HFF-Myc (cell line): ENCODE measurements at regions not wholly inside any gene's neighbourhood (a gene's known extent, or its start where the extent isn't known, plus 50 kb on each side); places are given as distances from the start of the nearest gene placed in this dataset.
"Not testable (repeated sequence)": the region's sequence is repeated elsewhere in the genome, so short reads cannot be mapped to it uniquely, and the experiment has no call there.

Source experiments
- DNase-seq: peaks from one replicate; pipeline ENCODE4 v3.0.0-alpha.2; 2011; ENCODE audit warnings: low read depth; ENCODE audit errors: extremely low read depth
- H3K4me3 ChIP-seq: replicated peaks from 2 replicates; pipeline ENCODE4 v1.5.1; 2011; ENCODE audit warnings: low read depth, mild to moderate bottlenecking, control low read depth, low read length
- TF ChIP-seq, protein P1 (sequence below): IDR thresholded peaks from 2 replicates; pipeline ENCODE4 v1.5.1; 2012; ENCODE audit warnings: mild to moderate bottlenecking, low read depth, low read length, control low read depth; ENCODE audit errors: missing control alignments

DNA sequence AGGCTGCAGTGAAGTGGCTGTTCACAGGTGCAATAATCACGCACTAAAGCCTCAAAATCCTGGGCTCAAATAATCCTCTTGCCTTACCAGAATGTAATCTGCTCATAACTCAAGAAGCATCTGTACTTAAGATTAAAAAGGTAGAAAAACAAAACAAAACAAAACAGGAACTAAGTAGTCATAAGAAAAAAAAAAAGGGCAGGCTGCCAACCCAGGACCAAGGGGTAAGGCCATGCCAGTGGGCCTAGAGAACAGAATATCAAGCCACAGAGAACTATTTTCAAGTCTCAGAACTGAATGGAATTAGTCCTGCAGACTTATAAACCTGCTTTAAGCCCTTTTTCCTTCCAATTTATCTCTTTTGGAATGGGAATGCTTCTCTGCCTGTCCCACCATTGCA lies 64.8 kb upstream of the TBC1D3K start:
- no peak for DNase-seq

DNA sequence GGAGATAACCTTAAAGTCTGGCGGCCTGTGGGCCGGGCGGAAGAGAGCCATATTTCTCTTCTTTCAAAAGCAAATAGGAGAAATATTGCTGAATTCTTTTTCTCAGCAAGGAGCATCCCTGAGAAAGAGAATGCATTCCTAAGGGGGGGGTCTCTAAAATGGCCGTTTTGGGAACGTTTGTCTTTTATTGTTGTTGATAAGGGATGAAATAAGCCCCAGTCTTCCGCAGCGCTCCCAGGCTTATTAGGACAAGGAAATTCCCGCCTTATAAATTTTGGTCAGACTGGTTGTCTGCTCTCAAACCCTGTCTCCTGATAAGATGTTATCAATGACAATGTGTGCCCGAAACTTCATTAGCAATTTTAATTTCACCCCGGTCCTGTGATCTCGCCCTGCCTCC lies 65.8 kb upstream of the TBC1D3K start:
- H3K4me3 ChIP-seq, DNase-seq: not testable (repeated sequence)

More for the DNA sequence above, 64.8 kb upstream of the TBC1D3K start:
- H3K4me3 ChIP-seq = no peak overlapping the region
- TF ChIP-seq, protein P1, sequence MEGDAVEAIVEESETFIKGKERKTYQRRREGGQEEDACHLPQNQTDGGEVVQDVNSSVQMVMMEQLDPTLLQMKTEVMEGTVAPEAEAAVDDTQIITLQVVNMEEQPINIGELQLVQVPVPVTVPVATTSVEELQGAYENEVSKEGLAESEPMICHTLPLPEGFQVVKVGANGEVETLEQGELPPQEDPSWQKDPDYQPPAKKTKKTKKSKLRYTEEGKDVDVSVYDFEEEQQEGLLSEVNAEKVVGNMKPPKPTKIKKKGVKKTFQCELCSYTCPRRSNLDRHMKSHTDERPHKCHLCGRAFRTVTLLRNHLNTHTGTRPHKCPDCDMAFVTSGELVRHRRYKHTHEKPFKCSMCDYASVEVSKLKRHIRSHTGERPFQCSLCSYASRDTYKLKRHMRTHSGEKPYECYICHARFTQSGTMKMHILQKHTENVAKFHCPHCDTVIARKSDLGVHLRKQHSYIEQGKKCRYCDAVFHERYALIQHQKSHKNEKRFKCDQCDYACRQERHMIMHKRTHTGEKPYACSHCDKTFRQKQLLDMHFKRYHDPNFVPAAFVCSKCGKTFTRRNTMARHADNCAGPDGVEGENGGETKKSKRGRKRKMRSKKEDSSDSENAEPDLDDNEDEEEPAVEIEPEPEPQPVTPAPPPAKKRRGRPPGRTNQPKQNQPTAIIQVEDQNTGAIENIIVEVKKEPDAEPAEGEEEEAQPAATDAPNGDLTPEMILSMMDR = no peak

DNA sequence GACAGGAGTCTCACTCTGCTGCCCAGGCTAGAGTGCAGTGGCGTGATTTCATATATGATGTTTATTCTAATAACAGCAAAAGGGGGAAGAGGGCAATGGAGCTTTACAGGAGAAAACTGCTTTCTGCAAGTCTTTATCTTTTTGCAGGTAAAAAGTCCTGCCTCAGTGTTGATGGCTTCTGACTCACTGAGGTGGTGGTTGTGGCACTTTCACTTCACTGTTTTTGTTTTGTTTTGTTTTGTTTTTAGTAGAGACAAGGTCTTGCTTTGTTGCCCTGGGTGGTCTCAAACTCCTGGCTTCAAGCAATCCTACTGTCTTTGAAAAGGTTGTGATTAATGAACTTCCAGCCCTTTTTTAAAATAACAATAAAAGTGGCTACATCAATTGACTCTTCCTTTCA lies 68.0 kb upstream of the TBC1D3K start:
- H3K4me3 ChIP-seq = no peak overlapping the region
- no peak for DNase-seq
- TF ChIP-seq, protein P1 = no peak

DNA sequence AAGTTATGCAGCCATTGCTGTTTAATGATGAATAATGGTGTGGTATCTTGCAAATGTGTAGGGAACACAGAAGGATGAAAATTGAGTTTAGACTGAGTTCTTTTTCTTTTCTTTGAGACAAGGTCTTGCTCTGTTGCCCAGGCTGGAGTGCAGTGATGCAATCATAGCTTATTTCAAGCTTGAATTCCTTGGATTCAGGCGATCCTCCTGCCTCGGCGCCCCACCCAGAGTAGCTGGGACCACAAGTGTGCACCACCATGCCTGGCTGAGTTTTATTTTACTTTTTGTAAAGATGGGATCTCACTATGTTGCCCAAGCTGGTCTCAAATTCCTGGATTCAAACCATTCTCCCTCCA lies 74.6 kb upstream of the TBC1D3K start:
- DNase-seq = no peak
- TF ChIP-seq, protein P1 = no peak
- H3K4me3 ChIP-seq = no peak overlapping the region

DNA sequence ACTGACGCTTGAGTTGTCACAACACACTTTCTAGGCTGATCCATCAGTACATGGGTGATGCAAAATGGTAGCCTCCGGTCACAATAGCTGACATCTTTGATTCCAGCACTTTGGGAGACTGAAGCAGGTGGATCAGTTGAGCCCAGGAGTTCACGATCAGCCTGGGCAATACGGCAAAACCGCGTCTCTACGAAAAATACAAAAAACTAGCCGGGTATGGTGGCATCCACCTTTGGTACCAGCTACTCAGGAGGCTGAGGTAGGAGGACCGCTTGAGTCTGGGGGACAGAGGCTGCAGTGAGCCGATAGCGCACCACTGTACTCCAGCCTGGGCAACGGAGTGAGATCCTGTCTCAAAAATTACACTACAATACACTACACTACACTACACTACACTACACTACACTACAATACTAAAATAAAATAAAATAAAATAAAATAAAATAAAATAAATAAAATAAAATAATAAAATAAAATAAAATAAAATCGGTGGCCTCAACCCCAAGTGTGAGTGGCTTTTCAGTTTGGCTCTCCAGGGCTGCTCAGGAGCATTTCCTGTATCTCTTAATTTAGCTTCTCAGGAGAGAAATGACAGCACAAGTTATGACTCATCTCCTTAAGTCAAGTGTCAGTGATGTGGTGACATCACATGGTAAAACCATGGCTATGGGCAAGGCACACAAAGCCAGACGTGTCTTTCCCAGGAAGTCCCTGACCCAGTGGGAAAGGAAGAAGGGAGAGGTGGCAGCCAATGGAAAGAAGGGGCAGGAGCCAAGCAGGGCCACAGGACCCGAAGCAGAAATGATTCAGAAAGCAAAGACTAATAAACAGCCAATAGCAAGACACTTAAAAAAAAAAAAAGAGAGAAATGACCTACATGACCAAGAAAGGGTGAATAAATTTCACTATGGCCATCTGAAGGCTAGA lies 75.3 kb upstream of the TBC1D3K start:
- peak; percentile 82 for DNase-seq
- TF ChIP-seq, protein P1 = no peak
- H3K4me3 ChIP-seq = no peak overlapping the region

DNA sequence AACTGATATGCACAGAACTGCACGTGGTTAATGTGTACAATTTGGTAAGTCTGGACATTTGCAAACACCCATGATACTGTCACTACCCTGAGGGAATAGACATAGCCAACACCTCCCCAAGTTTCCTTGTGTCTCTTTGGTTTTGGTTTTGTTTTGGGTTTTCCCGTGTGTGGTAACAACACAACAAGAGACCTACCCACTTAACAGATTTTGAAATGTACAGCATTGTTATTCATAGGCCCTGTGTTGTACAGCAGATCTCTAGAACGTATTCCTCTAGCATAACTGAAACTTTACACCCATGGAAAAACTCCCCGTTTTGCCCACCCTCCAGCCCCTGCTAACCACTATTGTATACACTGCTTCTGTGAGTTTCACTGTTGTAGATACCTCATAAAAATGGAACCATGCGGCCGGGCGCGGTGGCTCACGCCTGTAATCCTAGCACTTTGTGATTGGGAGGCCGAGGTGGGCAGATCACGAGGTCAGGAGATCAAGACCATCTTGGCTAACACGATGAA lies 76.3 kb upstream of the TBC1D3K start:
- DNase-seq = no peak
- TF ChIP-seq, protein P1 = no peak
- H3K4me3 ChIP-seq = no peak overlapping the region

DNA sequence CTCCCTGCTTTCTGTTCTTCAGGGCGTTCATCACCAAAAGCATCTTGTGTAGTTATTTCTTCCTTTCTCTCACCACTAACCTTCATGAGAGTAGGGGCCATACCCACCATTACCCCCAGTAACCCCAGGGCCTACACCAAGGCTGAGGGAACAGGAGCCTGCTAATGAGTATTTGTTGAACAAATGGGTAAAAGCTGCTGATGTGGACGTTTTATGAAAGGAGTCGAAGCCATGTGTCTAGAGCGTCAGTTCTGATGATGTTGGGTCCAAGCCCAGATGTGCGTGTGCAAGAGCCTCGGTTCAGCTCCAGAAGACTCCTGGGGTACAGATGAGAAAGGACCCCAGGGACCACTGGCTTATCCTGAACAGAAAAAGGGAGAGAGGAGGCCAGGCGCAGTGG lies 77.1 kb upstream of the TBC1D3K start:
- no peak overlapping the region for H3K4me3 ChIP-seq
- TF ChIP-seq, protein P1 = no peak
- DNase-seq = no peak
